ENCODE measurements at regions not wholly inside any gene's neighbourhood (a gene's known extent, or its start where the extent isn't known, plus 50 kb on each side); places are given as distances from the start of the nearest gene placed in this dataset.

DNA sequence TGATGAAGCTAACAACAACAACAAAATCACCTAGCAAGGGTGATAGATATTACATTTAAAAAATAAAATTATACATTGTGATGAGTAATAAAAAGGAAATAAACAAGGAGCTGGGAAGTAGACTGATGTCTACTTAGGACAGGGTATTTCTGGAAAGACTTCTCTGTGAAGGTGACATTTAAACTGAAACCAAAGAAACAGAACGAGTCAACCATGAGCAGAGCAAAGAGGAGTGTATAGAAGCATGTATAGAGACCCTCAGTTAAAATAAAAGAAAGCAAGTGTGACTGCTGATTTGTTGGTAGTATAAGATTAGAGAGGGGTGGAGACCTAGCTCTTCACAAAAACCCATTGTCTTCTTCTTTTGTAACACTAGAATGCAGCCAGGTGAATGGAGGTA, 53.0 kb upstream of the TDRD3 start:
- no peak overlapping the region for H4K5ac ChIP-seq (ENCODE audit: insufficient read length, low read depth, low read length)
- 91% methylated on average over 1 of the region's 1 CpG; no CpG with 5 or more reads in 1 of the 2 experiments for WGBS, 2 experiments (ENCODE audit: extremely low coverage in 1 of 2, insufficient coverage in 1 of 2, insufficient read length in 1 of 2, insufficient replicate concordance in 2 of 2, low coverage in 1 of 2, low lambda C conversion rate in 2 of 2, missing lambda C conversion rate in 1 of 2)
- CTCF ChIA-PET (ENCODE audit: partially characterized antibody), result interaction anchor here (0.6 to 2.2 kb wide), 3 partner anchors 8 to 298 kb away, joined by 3 to 11 read pairs (median 3); no protein-coding TSS in a partner anchor

More for the DNA sequence above, 53.0 kb upstream of the TDRD3 start:
- Histone ChIP-seq H3K23me2 (ENCODE audit: low read depth, low read length) (no peaks in the 10 kb centered on the region; the same call in 1 of the 2 replicates), H3K14ac (ENCODE audit: insufficient read length) (no peak overlapping the region), H3K27ac (ENCODE audit: low read depth, low read length) (no peak overlapping the region), H4K20me1 (replicated peaks in 1 of 2; ENCODE audit: control insufficient read depth in 1 of 2, insufficient read depth in 2 of 2, low read length in 2 of 2) (no peaks in the 10 kb centered on the region), H2BK15ac (ENCODE audit: low read length) (no peak overlapping the region), H3K4ac (replicated peaks; ENCODE audit: insufficient read length, low read depth, low read length) (no peak overlapping the region), H4K91ac (replicated peaks; ENCODE audit: insufficient read length, low read length) (no peak overlapping the region), H3K9me3 (ENCODE audit: insufficient read depth in 2 of 2, low read depth in 1 of 2, low read length in 1 of 2) (no peaks in the 10 kb centered on the region), H3K18ac (ENCODE audit: extremely low read depth, low read length) (no peak overlapping the region), H2BK20ac (ENCODE audit: low read length) (no peak overlapping the region), H2BK120ac (replicated peaks; ENCODE audit: low read depth, low read length) (no peak overlapping the region), H3K23ac (ENCODE audit: insufficient read length) (no peak overlapping the region), H2AK5ac (ENCODE audit: low read depth, low read length) (no peak overlapping the region), H4K8ac (ENCODE audit: extremely low read depth, insufficient read depth, low read length) (no peak overlapping the region), H2AFZ (ENCODE audit: low read length) (no peak overlapping the region), H3K4me2 (ENCODE audit: insufficient read depth in 1 of 2, low read depth in 2 of 2, low read length in 2 of 2) (no peak overlapping the region), H3K79me2 (ENCODE audit: control insufficient read depth in 1 of 2, insufficient read depth in 2 of 2, low read length in 2 of 2) (no peaks in the 10 kb centered on the region), H2BK12ac (ENCODE audit: low read depth, low read length) (no peak overlapping the region), H3K56ac (replicated peaks; ENCODE audit: insufficient read length, low read depth, low read length) (no peak overlapping the region), H3K79me1 (ENCODE audit: low read depth, low read length) (no peaks in the 10 kb centered on the region), H3K4me1 (replicated peaks in 1 of 4; ENCODE audit: control insufficient read depth in 3 of 4, insufficient read depth in 4 of 4, low read length in 3 of 4) (peaks cover 0 to 4% (median 0%) of the 10 kb centered on the region in 4 experiments; a peak in 1 of 7 replicates), H3K36me3 (ENCODE audit: control insufficient read depth in 2 of 4, insufficient read depth in 4 of 4, low read length in 3 of 4) (no peaks in the 10 kb centered on the region), H3K9ac (replicated peaks in 1 of 4; ENCODE audit: extremely low read depth in 1 of 4, low read depth in 3 of 4, low read length in 3 of 4) (no peak overlapping the region), H2BK5ac (ENCODE audit: low read depth, low read length) (no peak overlapping the region), H3K27me3 (replicated peaks in 1 of 4; ENCODE audit: control insufficient read depth in 3 of 4, extremely low read depth in 1 of 4, insufficient read depth in 3 of 4, low read length in 3 of 4) (no peaks in the 10 kb centered on the region), H3K4me3 (ENCODE audit: extremely low read depth in 1 of 4, insufficient read depth in 2 of 4, low read depth in 3 of 4, low read length in 4 of 4) (no peak overlapping the region)
- DNase-seq (ENCODE audit: low read depth in 1 of 2, low spot score in 2 of 2), result no peak
- POLR2A ChIA-PET (ENCODE audit: partially characterized antibody), result no interaction called here
- no peak for FAIRE-seq
- TF ChIP-seq ATF2 (IDR thresholded peaks at IDR 0.05; ENCODE audit: low read length) (no peak), KDM5A (IDR thresholded peaks at IDR 0.05; ENCODE audit: low read length) (no peak), SIRT6 (IDR thresholded peaks at IDR 0.05; ENCODE audit: low read length) (no peak), NRF1 (IDR thresholded peaks at IDR 0.05; ENCODE audit: low read depth, low read length) (no peak), GABPA (IDR thresholded peaks at IDR 0.05; ENCODE audit: borderline replicate concordance, insufficient read depth, low read length) (no peak)
- TF ChIP-seq, protein P1, sequence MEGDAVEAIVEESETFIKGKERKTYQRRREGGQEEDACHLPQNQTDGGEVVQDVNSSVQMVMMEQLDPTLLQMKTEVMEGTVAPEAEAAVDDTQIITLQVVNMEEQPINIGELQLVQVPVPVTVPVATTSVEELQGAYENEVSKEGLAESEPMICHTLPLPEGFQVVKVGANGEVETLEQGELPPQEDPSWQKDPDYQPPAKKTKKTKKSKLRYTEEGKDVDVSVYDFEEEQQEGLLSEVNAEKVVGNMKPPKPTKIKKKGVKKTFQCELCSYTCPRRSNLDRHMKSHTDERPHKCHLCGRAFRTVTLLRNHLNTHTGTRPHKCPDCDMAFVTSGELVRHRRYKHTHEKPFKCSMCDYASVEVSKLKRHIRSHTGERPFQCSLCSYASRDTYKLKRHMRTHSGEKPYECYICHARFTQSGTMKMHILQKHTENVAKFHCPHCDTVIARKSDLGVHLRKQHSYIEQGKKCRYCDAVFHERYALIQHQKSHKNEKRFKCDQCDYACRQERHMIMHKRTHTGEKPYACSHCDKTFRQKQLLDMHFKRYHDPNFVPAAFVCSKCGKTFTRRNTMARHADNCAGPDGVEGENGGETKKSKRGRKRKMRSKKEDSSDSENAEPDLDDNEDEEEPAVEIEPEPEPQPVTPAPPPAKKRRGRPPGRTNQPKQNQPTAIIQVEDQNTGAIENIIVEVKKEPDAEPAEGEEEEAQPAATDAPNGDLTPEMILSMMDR (IDR thresholded peaks at IDR 0.05; ENCODE audit: control extremely low read depth in 1 of 3, insufficient read depth in 1 of 3, low read depth in 1 of 3, low read length in 3 of 3), result no peak
